ENCODE measurements at regions not wholly inside any gene's neighbourhood (a gene's known extent, or its start where the extent isn't known, plus 50 kb on each side); places are given as distances from the start of the nearest gene placed in this dataset.

DNA sequence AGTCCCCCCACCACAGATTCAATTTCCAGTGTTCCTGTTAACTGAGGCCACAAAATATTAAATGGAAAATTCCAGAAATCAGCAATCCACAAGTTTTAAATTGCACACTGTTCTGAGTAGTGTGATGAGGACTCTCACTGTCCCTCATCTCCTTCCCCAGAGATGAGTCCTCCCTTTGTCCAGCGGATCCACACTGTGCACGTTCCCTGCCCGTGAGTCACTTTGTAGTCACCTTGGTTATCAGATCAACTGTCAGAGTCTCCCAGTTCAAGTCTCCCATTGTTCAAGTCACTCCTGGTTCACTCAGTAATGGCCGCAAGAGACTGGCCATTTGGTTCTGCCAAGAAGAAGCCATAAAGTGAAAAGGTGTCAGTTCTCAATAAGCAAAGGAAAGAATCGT is 168.6 kb upstream of the AFDN start:
- TF ChIP-seq, protein P1, sequence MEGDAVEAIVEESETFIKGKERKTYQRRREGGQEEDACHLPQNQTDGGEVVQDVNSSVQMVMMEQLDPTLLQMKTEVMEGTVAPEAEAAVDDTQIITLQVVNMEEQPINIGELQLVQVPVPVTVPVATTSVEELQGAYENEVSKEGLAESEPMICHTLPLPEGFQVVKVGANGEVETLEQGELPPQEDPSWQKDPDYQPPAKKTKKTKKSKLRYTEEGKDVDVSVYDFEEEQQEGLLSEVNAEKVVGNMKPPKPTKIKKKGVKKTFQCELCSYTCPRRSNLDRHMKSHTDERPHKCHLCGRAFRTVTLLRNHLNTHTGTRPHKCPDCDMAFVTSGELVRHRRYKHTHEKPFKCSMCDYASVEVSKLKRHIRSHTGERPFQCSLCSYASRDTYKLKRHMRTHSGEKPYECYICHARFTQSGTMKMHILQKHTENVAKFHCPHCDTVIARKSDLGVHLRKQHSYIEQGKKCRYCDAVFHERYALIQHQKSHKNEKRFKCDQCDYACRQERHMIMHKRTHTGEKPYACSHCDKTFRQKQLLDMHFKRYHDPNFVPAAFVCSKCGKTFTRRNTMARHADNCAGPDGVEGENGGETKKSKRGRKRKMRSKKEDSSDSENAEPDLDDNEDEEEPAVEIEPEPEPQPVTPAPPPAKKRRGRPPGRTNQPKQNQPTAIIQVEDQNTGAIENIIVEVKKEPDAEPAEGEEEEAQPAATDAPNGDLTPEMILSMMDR (tag by site-specific recombination; IDR thresholded peaks at IDR 0.05) = no peak
- TF ChIP-seq ZNF660 (tag by site-specific recombination; IDR thresholded peaks at IDR 0.05) = no peak
- TF ChIP-seq ZNF830 (tag by site-specific recombination; IDR thresholded peaks at IDR 0.05; ENCODE audit: low read depth) = no peak
- TF ChIP-seq ZSCAN4 (tag by site-specific recombination; IDR thresholded peaks at IDR 0.05) = no peak
- no peak for TF ChIP-seq ZNF776 (tag by site-specific recombination; IDR thresholded peaks at IDR 0.05; ENCODE audit: borderline replicate concordance)
- TF ChIP-seq ZBTB44 (tag by site-specific recombination; IDR thresholded peaks at IDR 0.05) = no peak
- no peak for TF ChIP-seq ZNF140 (tag by site-specific recombination; IDR thresholded peaks at IDR 0.05)
- no peak for TF ChIP-seq ZBTB20 (tag by site-specific recombination; IDR thresholded peaks at IDR 0.05)
- no peak for TF ChIP-seq RBAK (tag by site-specific recombination; IDR thresholded peaks at IDR 0.05)
- TF ChIP-seq, protein P2, sequence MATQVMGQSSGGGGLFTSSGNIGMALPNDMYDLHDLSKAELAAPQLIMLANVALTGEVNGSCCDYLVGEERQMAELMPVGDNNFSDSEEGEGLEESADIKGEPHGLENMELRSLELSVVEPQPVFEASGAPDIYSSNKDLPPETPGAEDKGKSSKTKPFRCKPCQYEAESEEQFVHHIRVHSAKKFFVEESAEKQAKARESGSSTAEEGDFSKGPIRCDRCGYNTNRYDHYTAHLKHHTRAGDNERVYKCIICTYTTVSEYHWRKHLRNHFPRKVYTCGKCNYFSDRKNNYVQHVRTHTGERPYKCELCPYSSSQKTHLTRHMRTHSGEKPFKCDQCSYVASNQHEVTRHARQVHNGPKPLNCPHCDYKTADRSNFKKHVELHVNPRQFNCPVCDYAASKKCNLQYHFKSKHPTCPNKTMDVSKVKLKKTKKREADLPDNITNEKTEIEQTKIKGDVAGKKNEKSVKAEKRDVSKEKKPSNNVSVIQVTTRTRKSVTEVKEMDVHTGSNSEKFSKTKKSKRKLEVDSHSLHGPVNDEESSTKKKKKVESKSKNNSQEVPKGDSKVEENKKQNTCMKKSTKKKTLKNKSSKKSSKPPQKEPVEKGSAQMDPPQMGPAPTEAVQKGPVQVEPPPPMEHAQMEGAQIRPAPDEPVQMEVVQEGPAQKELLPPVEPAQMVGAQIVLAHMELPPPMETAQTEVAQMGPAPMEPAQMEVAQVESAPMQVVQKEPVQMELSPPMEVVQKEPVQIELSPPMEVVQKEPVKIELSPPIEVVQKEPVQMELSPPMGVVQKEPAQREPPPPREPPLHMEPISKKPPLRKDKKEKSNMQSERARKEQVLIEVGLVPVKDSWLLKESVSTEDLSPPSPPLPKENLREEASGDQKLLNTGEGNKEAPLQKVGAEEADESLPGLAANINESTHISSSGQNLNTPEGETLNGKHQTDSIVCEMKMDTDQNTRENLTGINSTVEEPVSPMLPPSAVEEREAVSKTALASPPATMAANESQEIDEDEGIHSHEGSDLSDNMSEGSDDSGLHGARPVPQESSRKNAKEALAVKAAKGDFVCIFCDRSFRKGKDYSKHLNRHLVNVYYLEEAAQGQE (tag by site-specific recombination; IDR thresholded peaks at IDR 0.05) = no peak
